RPMI8226 (cell line): ENCODE measurements at regions not wholly inside any gene's neighbourhood (a gene's known extent, or its start where the extent isn't known, plus 50 kb on each side); places are given as distances from the start of the nearest gene placed in this dataset.

ENCODE experiments used
- DNase-seq: peaks from one replicate; pipeline ENCODE4 v3.0.0-alpha.2; 2015

DNA sequence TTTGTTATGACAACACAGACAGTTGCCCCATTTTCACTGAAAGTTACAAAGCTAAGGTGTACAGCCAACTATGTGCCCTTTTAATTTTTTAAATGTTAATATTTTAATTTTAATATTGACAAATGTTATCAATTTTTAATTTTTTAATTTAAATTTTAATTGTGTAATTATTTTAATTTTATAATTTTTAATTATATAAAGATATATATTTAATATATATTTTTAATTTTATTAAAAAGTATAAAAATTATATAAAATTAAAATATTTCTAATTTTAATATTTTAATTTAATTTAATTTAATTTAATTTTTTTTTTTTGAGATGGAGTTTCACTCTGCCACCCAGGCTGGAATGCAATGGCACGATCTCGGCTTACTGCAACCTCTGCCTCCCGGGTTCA is 52.1 kb upstream of the ATP11B start:
- DNase-seq: no peak
